Liver (tissue), 8 donors: ENCODE measurements at regions not wholly inside any gene's neighbourhood (a gene's known extent, or its start where the extent isn't known, plus 50 kb on each side); places are given as distances from the start of the nearest gene placed in this dataset.

Source experiments
- DNase-seq: peaks from one replicate; pipeline ENCODE4 v3.0.0-alpha.2; 2017; ENCODE audit warnings: low spot score
- H3K27ac ChIP-seq, 2 donors: one replicate each; pipeline ENCODE4 v1.7.0; 2013; ENCODE audit warnings: inconsistent platforms in 2 of 2, low read length in 2 of 2, control low read depth in 1 of 2, low read depth in 1 of 2, mild to moderate bottlenecking in 1 of 2
- H3K27me3 ChIP-seq, 4 donors: one replicate each; pipeline versions ENCODE4 v1.6.1 to v1.7.0; 2013; ENCODE audit warnings: low read length in 3 of 4, inconsistent platforms in 1 of 4, mild to moderate bottlenecking in 1 of 4, moderate library complexity in 1 of 4; ENCODE audit not compliant: control insufficient read depth in 4 of 4, insufficient read depth in 4 of 4
- H3K36me3 ChIP-seq, 4 donors: one replicate each; pipeline versions ENCODE4 v1.6.1 to v1.7.0; 2013; ENCODE audit warnings: low read length in 3 of 4, mild to moderate bottlenecking in 3 of 4, low read depth in 1 of 4, moderate library complexity in 1 of 4; ENCODE audit not compliant: control insufficient read depth in 4 of 4, insufficient read depth in 3 of 4
- H3K4me1 ChIP-seq, 4 donors: one replicate each; pipeline versions ENCODE4 v1.6.1 to v1.7.0; 2013; ENCODE audit warnings: low read length in 3 of 4, mild to moderate bottlenecking in 3 of 4, moderate library complexity in 1 of 4; ENCODE audit not compliant: control insufficient read depth in 4 of 4, insufficient read depth in 4 of 4
- H3K4me3 ChIP-seq, 3 donors: one replicate each; pipeline versions ENCODE4 v1.6.1 to v1.7.0; 2013; ENCODE audit warnings: low read length in 3 of 3, control low read depth in 1 of 3, low read depth in 1 of 3, mild to moderate bottlenecking in 1 of 3
- H3K9ac ChIP-seq, 2 donors: one replicate each; pipeline ENCODE4 v1.7.0; 2013; ENCODE audit warnings: low read length in 2 of 2, mild to moderate bottlenecking in 2 of 2, moderate library complexity in 2 of 2, control low read depth in 1 of 2, low read depth in 1 of 2
- H3K9me3 ChIP-seq, 4 donors: one replicate each; pipeline versions ENCODE4 v1.6.1 to v1.7.0; 2013; ENCODE audit warnings: low read length in 3 of 4; ENCODE audit not compliant: control insufficient read depth in 4 of 4
- ATF3 ChIP-seq: IDR thresholded peaks from 2 replicates; pipeline ENCODE4 v1.6.1; 2016; ENCODE audit warnings: antibody characterized with exemption
- CTCF ChIP-seq: fragments of 150-350 bp; IDR thresholded peaks from 2 replicates; pipeline ENCODE4 v1.5.1; 2017; ENCODE audit warnings: improper control_type of control experiment, low read depth, low read length; ENCODE audit not compliant: missing input control
- EGR1 ChIP-seq, 2 donors: IDR thresholded peaks; 2 replicates each; pipeline ENCODE4 v1.6.1; 2016 to 2018; ENCODE audit warnings: antibody characterized with exemption in 2 of 2, low read depth in 2 of 2
- FOXA1 ChIP-seq: IDR thresholded peaks from 2 replicates; pipeline ENCODE4 v1.6.1; 2016; ENCODE audit warnings: antibody characterized with exemption
- FOXA2 ChIP-seq: IDR thresholded peaks from 2 replicates; pipeline ENCODE4 v1.6.1; 2016; ENCODE audit warnings: antibody characterized with exemption
- GABPA ChIP-seq, 2 donors: IDR thresholded peaks in 1 of 2; conservative IDR thresholded peaks in 1 of 2; 2 replicates each; pipeline ENCODE4 v1.6.1; 2016; ENCODE audit warnings: antibody characterized with exemption in 2 of 2, mild to moderate bottlenecking in 1 of 2, moderate library complexity in 1 of 2
- HNF4A ChIP-seq, 2 donors: conservative IDR thresholded peaks; 2 replicates each; pipeline ENCODE4 v1.6.1; 2016; ENCODE audit warnings: antibody characterized with exemption in 2 of 2, mild to moderate bottlenecking in 2 of 2
- HNF4G ChIP-seq: IDR thresholded peaks from 2 replicates; pipeline ENCODE4 v1.6.1; 2016; ENCODE audit warnings: antibody characterized with exemption
- JUND ChIP-seq, 2 donors: IDR thresholded peaks; 2 replicates each; pipeline ENCODE4 v1.6.1; 2016; ENCODE audit warnings: antibody characterized with exemption in 2 of 2
- NR2F2 ChIP-seq: IDR thresholded peaks from 2 replicates; pipeline ENCODE4 v1.6.1; 2016; ENCODE audit warnings: antibody characterized with exemption
- RAD21 ChIP-seq, 2 donors: IDR thresholded peaks; 2 replicates each; pipeline ENCODE4 v1.6.1; 2016; ENCODE audit warnings: antibody characterized with exemption in 2 of 2, mild to moderate bottlenecking in 2 of 2
- REST ChIP-seq: IDR thresholded peaks from 2 replicates; pipeline ENCODE4 v1.6.1; 2016; ENCODE audit warnings: antibody characterized with exemption, mild to moderate bottlenecking
- RXRA ChIP-seq, 2 donors: IDR thresholded peaks; 2 replicates each; pipeline ENCODE4 v1.6.1; 2017 to 2018; ENCODE audit warnings: antibody characterized with exemption in 2 of 2, mild to moderate bottlenecking in 1 of 2
- SP1 ChIP-seq: IDR thresholded peaks from 2 replicates; pipeline ENCODE4 v1.6.1; 2018; ENCODE audit warnings: antibody characterized with exemption, mild to moderate bottlenecking
- TAF1 ChIP-seq: conservative IDR thresholded peaks from 2 replicates; pipeline ENCODE4 v1.6.1; 2016; ENCODE audit warnings: antibody characterized with exemption, mild to moderate bottlenecking
- YY1 ChIP-seq: IDR thresholded peaks from 2 replicates; pipeline ENCODE4 v1.6.1; 2016; ENCODE audit warnings: antibody characterized with exemption, mild to moderate bottlenecking
- ZBTB33 ChIP-seq: IDR thresholded peaks from 2 replicates; pipeline ENCODE4 v1.6.1; 2016; ENCODE audit warnings: antibody characterized with exemption
- WGBS: extraction: QIAGEN DNeasy Blood & Tissue Kit; methylation state at CpG from one replicate; pipeline ENCODE4 v1.1.7; 2013; 5-methylcytosine and 5-hydroxymethylcytosine counted together
- donor health status: healthy.
- donor health status: healthy.
- donor health status: healthy.
- donor health status: healthy.
- donor health status: healthy.

- no peak for TF ChIP-seq FOXA1
- TF ChIP-seq HNF4A (conservative IDR thresholded peaks at IDR 0.05) = no peak
- no peak for TF ChIP-seq NR2F2
- TF ChIP-seq ZBTB33 = no peak
- no peak for TF ChIP-seq HNF4G
- no peak for TF ChIP-seq REST
- no peak for TF ChIP-seq RXRA (IDR thresholded peaks at IDR 0.05)
- TF ChIP-seq RAD21 (IDR thresholded peaks at IDR 0.05) = no peak
- no peak for TF ChIP-seq GABPA (IDR thresholded peaks at IDR 0.05 in 1 of 2, conservative IDR thresholded peaks at IDR 0.05 in 1 of 2)
- H3K9me3 ChIP-seq = no peaks in the 10 kb centered on the region
- H3K36me3 ChIP-seq = no peaks in the 10 kb centered on the region
- 85% methylated on average over 2 of the region's 2 CpGs for WGBS
- H3K4me3 ChIP-seq = no peak overlapping the region
- no peak for DNase-seq
- no peaks in the 10 kb centered on the region for H3K27me3 ChIP-seq
- no peaks in the 10 kb centered on the region for H3K4me1 ChIP-seq
- H3K9ac ChIP-seq = no peak overlapping the region
- H3K27ac ChIP-seq = no peak overlapping the region
Measured at GRCh38 chr5:21168557-21168956, 1180.6 kb upstream of the CDH18 start.

GRCh38 chr5:21165344-21165743, 1177.3 kb upstream of the CDH18 start:
- no peak for DNase-seq
- no peak overlapping the region for H3K9ac ChIP-seq
- WGBS = 56% methylated on average over 6 of the region's 6 CpGs
- no peak overlapping the region for H3K27ac ChIP-seq
- H3K27me3 ChIP-seq = no peaks in the 10 kb centered on the region
- TF ChIP-seq SP1 (no peak), HNF4A (conservative IDR thresholded peaks at IDR 0.05) (no peak), TAF1 (no peak), RAD21 (IDR thresholded peaks at IDR 0.05) (no peak), GABPA (IDR thresholded peaks at IDR 0.05 in 1 of 2, conservative IDR thresholded peaks at IDR 0.05 in 1 of 2) (no peak), YY1 (no peak), ZBTB33 (no peak), ATF3 (no peak), RXRA (IDR thresholded peaks at IDR 0.05) (no peak), FOXA2 (no peak), FOXA1 (no peak), JUND (IDR thresholded peaks at IDR 0.05) (no peak), EGR1 (IDR thresholded peaks at IDR 0.05; ENCODE audit: low read depth in 2 of 2) (no peak), REST (no peak), CTCF (no peak), NR2F2 (no peak), HNF4G (no peak)
- no peaks in the 10 kb centered on the region for H3K36me3 ChIP-seq
- H3K4me1 ChIP-seq = no peaks in the 10 kb centered on the region
- no peak overlapping the region for H3K4me3 ChIP-seq
- H3K9me3 ChIP-seq = no peaks in the 10 kb centered on the region
